SU-DHL-6 (cell line): ENCODE measurements at regions not wholly inside any gene's neighbourhood (a gene's known extent, or its start where the extent isn't known, plus 50 kb on each side); places are given as distances from the start of the nearest gene placed in this dataset.
"Not testable (repeated sequence)": the region's sequence is repeated elsewhere in the genome, so short reads cannot be mapped to it uniquely, and the experiment has no call there.

ENCODE experiments used
- CTCF ChIP-seq: fragments of 200-600 bp; sonication (generic); IDR thresholded peaks from one replicate; pipeline ENCODE4 v1.5.1; 2017; ENCODE audit warnings: antibody characterized with exemption, mild to moderate bottlenecking, low read length, moderate library complexity; ENCODE audit not compliant: insufficient read depth, poor library complexity, severe bottlenecking
- EZH2phosphoT487 ChIP-seq: fragments of 200-600 bp; sonication (generic), shearing (Covaris generic); conservative IDR thresholded peaks from 2 replicates; pipeline ENCODE4 v1.6.1; 2018; ENCODE audit warnings: mild to moderate bottlenecking, antibody characterized with exemption, low read length, moderate library complexity, mixed read lengths

- TF ChIP-seq EZH2phosphoT487, CTCF: not testable (repeated sequence)
Observed at GRCh38 chr2:88978446-88978845, 287.0 kb downstream of the RPIA start.
